AML-193 (cell line): ENCODE measurements at regions not wholly inside any gene's neighbourhood (a gene's known extent, or its start where the extent isn't known, plus 50 kb on each side); places are given as distances from the start of the nearest gene placed in this dataset.
"Not testable (repeated sequence)": the region's sequence is repeated elsewhere in the genome, so short reads cannot be mapped to it uniquely, and the experiment has no call there.

Experiments
- DNase-seq, 2 experiments: peaks; one replicate each; lab custom pipeline; 2025; lab: John Stamatoyannopoulos, UW

DNA sequence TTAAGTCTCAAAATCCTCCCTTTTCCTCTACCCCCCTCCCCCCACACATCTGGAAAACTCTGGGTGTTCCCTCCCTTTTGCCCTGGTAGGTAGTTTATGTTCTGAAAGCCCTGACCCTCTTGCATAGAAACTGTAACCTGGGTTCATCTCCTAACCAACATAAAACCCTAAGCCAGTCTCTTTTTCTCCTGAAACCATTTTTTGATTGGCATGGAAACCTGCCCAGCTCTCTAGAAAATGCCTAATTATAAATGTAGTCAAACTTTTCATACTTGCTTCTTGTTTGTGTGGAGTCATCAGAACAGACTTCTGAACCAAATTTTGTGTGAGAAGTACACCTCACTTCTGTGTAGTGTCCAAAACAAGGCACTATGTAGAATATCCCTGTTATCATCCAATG, 1264.4 kb downstream of the SI start:
- DNase-seq: no peak

GRCh38 chr3:163812006-163812405, 1266.3 kb downstream of the SI start:
- DNase-seq: no peak

GRCh38 chr3:163809540-163809993, 1268.7 kb downstream of the SI start:
- no peak for DNase-seq

- no peak for DNase-seq
Measured at GRCh38 chr3:163786416-163786815, 1291.9 kb downstream of the SI start.

- peak in 1 of 2 experiments; percentile 13 for DNase-seq
Measured at GRCh38 chr3:163785693-163786092, 1292.6 kb downstream of the SI start.

- no peak for DNase-seq
Measured at GRCh38 chr3:163779396-163780344, 1298.6 kb downstream of the SI start.

GRCh38 chr3:163776743-163777142, 1301.6 kb downstream of the SI start:
- no peak for DNase-seq

DNA sequence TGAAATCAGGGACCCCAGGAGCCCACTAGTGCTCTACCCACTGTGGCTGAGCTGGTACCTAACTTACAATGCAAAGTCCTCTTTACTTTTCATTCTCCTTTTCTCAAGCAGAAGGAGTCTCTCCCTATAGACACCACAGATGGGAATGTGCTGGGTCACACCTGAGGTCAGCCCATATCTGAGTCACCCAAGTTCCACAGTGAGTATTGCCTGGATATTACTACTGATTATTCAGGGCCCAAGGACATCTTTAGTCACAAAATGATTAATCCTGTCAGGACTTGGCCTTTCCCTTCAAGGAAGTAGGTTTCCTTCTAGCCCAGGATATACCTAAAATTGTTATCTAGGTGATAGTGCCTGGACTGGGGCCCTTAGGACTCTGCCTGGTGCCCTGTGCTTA, 1305.2 kb downstream of the SI start:
- DNase-seq: no peak

DNA sequence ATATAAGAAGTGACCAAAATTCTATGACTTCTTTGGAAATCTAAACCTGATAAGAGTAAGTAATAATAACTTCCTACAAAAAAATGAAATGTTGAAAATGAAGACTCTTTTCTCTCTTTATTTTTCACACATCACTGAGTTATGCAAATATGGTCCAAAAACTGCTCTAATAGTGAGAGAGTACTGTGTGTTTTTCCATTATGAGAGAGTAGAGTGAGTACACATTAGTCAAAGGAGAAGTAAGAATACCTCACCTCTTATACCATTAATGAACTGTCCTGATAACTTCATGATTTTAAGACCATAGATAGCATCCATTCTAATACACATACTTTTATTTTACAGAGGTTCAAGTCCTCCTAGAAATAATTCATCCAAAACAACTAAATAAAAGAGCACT, 1310.2 kb downstream of the SI start:
- no peak for DNase-seq

DNA sequence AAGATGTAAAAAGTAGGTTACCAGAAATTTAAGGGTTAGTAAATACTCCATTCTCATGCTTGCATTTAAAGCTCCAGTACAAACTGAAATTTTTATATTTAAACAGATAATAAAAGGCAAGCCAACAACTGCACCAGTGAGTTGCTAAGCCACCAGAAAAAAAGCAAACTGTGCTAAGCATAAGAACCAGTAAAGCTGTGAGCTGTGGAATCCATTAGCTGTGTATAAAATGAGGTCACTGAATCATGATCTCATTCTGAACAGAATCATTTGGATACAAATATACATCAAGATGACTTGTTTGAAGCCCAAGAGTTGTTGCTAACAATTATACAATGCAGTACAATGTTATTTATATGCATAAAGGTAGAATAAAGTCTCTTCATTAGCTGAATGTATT, 1312.2 kb downstream of the SI start:
- no peak for DNase-seq

- no peak for DNase-seq
Measured at GRCh38 chr3:163753033-163753432, 1325.3 kb downstream of the SI start.

DNA sequence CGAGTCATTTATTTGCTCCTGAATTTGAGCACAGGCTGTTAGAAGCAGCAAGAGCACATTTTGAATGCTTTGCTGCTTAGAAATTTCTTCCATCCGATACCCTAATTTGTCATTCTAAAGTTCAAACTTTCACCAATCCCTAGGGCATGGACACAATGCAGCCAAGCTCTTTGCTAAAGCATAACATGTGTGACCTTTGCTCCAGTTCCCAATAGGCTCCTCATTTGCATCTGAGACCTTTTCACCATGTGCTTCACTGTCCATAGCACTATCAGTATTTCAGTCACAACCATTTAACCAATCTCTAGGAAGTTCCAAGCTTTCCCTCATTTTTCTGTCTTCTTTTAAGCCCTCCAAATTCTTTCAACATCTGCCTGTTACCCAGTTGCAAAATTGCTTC, 1333.1 kb downstream of the SI start:
- no peak for DNase-seq

- DNase-seq: no peak
Measured at GRCh38 chr3:163735394-163735793, 1342.9 kb downstream of the SI start.

DNA sequence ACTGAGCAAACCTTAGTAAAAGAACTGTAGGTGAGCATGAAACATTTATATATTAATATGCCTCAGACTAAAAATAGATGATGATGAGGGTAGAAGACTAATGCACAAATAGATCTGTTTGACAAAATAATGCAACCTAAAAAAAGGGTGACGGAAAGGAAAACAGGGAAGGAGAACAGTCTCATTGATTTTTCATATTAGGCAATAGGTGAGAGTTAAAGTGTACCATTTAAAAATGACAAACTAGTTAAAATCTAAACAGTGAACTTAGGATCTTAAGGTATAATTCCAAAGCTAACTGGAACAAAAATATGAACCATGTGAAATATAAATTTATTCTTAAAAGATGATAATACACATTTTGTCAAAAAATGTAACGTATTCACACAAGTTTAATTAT, 1347.6 kb downstream of the SI start:
- DNase-seq: no peak

DNA sequence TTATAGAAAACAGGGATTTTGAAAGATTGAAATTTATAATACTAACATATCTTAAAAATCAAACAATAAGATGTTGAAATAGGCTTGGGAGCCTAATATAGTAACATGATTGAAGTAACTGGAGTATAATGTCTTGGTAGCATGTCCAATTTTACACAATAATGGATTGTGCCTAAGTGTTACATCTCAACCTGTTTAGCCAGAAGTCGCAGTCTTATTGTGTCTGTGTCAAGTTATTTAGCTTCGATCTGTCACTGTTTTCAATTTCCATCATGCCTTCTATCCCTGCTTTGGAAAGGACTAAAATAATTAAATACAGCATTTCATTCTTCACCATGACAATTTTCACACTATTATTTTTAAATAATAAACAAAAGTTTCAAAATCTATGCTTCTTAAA, 1352.2 kb downstream of the SI start:
- DNase-seq: no peak

DNA sequence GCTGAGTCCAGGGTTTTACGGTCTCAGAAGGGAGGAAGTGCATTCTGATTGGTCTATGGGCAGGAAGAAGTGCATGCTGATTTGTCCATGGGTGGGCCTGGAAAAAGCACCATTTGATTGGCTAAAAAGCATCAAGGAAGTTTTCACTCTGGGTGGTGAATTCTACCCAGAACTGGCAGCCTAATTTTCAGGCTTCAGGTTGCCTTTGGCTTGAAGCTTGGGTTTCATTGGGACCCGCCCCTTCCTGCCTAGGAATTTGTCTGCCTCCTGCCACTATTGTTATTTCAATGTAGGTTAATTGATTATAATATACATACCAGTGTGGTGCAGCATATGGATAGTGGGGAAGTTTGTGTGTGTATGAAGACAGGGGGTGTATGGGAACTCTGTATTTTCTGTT, 1355.9 kb downstream of the SI start:
- no peak for DNase-seq

- DNase-seq: no peak
Measured at GRCh38 chr3:163721596-163721995, 1356.7 kb downstream of the SI start.

DNA sequence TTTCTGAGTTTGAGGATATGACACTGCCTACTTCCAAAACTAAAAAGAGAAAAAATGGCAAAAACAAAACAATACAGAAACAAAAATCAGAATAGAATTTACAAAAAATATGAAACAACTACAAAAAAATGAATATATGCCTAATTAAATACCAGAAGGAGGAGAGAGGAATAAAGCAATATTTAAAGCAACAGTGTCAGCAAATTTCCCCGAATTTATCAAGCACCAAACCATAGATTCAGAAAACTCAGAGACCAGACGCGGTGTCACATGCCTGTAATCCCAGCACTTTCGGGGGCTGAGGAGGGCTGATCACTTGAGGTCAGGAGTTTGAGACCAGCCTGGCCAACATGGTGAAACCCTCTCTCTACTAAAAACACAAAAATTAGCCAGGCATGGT, 1360.9 kb downstream of the SI start:
- no peak for DNase-seq

GRCh38 chr3:163708428-163708827, 1369.9 kb downstream of the SI start:
- DNase-seq: no peak

GRCh38 chr3:163707659-163708058, 1370.6 kb downstream of the SI start:
- DNase-seq: no peak

DNA sequence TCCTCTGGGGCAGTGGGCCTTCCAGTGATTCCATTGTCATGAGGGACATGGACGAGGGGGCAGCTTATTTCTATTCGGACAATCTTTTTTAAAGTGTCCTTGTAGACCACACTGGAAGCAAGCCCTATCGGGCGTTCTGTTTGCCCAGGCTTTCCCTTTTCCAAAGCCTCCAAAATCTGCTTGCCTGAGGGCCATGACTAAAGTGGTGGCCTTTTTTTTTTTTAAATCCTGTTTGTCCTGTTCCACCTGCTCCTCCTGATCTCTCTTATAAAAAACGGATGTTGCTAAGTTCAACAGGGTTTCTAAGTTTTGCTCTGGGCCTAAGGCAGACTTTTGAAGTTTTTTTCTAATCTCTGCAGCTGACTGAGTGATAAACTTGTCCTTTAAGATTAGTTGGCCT, 1380.1 kb downstream of the SI start:
- not testable (repeated sequence) for DNase-seq

- DNase-seq: no peak
Measured at GRCh38 chr3:163692494-163692893, 1385.8 kb downstream of the SI start.

DNA sequence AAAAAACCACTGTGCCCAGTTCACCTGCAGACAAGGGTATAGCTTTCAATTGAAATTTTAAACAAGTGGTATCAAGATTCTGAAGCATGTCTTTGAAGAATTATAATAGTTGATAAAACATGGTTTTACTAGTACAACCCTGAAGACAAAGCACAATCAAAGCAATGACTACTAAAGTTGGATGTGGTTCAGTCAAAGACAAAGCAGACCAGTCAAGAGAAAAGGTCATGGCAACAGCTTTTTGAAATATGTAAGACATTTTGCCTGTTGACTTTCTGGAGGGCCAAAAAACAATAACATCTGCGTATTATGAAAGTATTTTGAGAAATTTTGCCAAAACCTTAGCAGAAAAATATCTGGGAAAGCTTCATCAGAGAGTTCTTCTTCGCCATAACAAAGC, 1393.6 kb downstream of the SI start:
- DNase-seq: no peak

DNA sequence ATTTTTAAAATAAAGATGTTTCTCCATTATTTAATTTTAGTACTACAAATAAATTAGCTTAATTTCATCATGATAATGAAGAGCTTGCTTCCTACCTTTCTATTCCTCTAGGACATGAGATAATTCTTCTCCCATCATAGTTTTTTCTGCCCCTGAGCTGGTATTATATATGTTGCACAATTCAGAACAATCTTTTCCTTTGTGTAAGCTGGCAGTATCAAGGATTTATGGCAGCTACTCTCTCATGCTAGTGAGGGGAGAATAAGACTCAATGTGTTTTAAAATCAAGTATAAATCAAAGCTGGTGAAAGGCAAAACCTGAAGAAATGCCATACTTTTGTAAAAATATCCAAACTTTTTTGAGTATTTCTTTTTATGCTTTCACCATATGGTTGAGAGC, 1405.3 kb downstream of the SI start:
- DNase-seq: no peak
